Right lobe of liver (tissue), 4 donors: ENCODE measurements at regions not wholly inside any gene's neighbourhood (a gene's known extent, or its start where the extent isn't known, plus 50 kb on each side); places are given as distances from the start of the nearest gene placed in this dataset.

ENCODE experiments used
- CTCF ChIP-seq, 4 donors: fragments of 200-600 bp in 3 of 4; fragments of 450-650 bp in 1 of 4; IDR thresholded peaks; one replicate each; pipeline versions ENCODE4 v1.5.1 to v1.8.0; 2016 to 2022; ENCODE audit warnings: antibody characterized with exemption in 4 of 4, mild to moderate bottlenecking in 2 of 4
- POLR2A ChIP-seq: fragments of 450-650 bp; IDR thresholded peaks from one replicate; pipeline ENCODE4 v1.6.1; 2017; ENCODE audit warnings: antibody characterized with exemption, mild to moderate bottlenecking
- donor health status: DM: no; HTN: no; CAD: no.
- donor health status: DM: no; HTN: no; CAD: no.
- donor health status: DM: no; HTN: yes; CAD: no.

- no peak for TF ChIP-seq CTCF (IDR thresholded peaks at IDR 0.05)
- TF ChIP-seq POLR2A: no peak
Observed at GRCh38 chrX:88366314-88366713, 380.7 kb upstream of the CPXCR1 start.
